Astrocyte (in vitro differentiated cells and primary cell): ENCODE measurements at regions not wholly inside any gene's neighbourhood (a gene's known extent, or its start where the extent isn't known, plus 50 kb on each side); places are given as distances from the start of the nearest gene placed in this dataset.

ENCODE experiments used
- DNase-seq: peaks from one replicate; pipeline ENCODE4 v3.0.0-alpha.2; 2010; ENCODE audit warnings: low read depth
- FAIRE-seq: peaks from 2 replicates; lab custom pipeline; 2011; peaks lifted over from hg19 to GRCh38; lab: Jason Lieb, UNC
- H2AFZ ChIP-seq: 2 replicates; pipeline ENCODE4 v1.6.0; 2012; ENCODE audit warnings: low read depth, low read length, inconsistent platforms
- H3K27ac ChIP-seq: 2 replicates; pipeline ENCODE4 v1.5.1; 2011; ENCODE audit warnings: low read depth, low read length, inconsistent platforms
- H3K27me3 ChIP-seq: 2 replicates; pipeline ENCODE4 v1.6.0; 2011; ENCODE audit warnings: low read length, inconsistent platforms; ENCODE audit not compliant: insufficient read depth
- H3K36me3 ChIP-seq: 2 replicates; pipeline ENCODE4 v1.5.1; 2011; ENCODE audit warnings: low read length, inconsistent platforms; ENCODE audit not compliant: insufficient read depth
- H3K4me1 ChIP-seq: 2 replicates; pipeline ENCODE4 v1.5.1; 2011; ENCODE audit warnings: low read length, inconsistent platforms; ENCODE audit not compliant: insufficient read depth
- H3K4me2 ChIP-seq: 2 replicates; pipeline ENCODE4 v1.6.0; 2012; ENCODE audit warnings: low read length, inconsistent platforms
- H3K4me3 ChIP-seq: 2 replicates; pipeline ENCODE4 v1.5.1; 2011; ENCODE audit warnings: low read depth, mild to moderate bottlenecking, low read length, inconsistent platforms; ENCODE audit not compliant: insufficient read depth
- H3K79me2 ChIP-seq: 2 replicates; pipeline ENCODE4 v1.6.0; 2012; ENCODE audit warnings: mild to moderate bottlenecking, low read length, inconsistent platforms; ENCODE audit not compliant: insufficient read depth
- H3K9ac ChIP-seq: 2 replicates; pipeline ENCODE4 v1.6.0; 2012; ENCODE audit warnings: mild to moderate bottlenecking, low read length, inconsistent platforms
- H3K9me3 ChIP-seq: 2 replicates; pipeline ENCODE4 v1.5.1; 2012; ENCODE audit warnings: low read depth, mild to moderate bottlenecking, low read length, inconsistent platforms; ENCODE audit not compliant: insufficient read depth
- H4K20me1 ChIP-seq: 2 replicates; pipeline ENCODE4 v1.6.0; 2012; ENCODE audit warnings: low read length, inconsistent platforms; ENCODE audit not compliant: insufficient read depth
- H3K27ac Mint-ChIP-seq: one replicate; pipeline ENCODE4 v1.8.0; 2021; ENCODE audit warnings: mild to moderate bottlenecking, mixed read lengths; ENCODE audit not compliant: unreplicated experiment
- H3K27me3 Mint-ChIP-seq: one replicate; pipeline ENCODE4 v1.8.0; 2021; ENCODE audit warnings: low read depth, mixed read lengths; ENCODE audit not compliant: unreplicated experiment
- H3K36me3 Mint-ChIP-seq: one replicate; pipeline ENCODE4 v1.8.0; 2021; ENCODE audit warnings: low read depth, mixed read lengths; ENCODE audit not compliant: unreplicated experiment
- H3K4me1 Mint-ChIP-seq: one replicate; pipeline ENCODE4 v1.8.0; 2021; ENCODE audit warnings: low read depth, mixed read lengths; ENCODE audit not compliant: unreplicated experiment
- H3K4me3 Mint-ChIP-seq: one replicate; pipeline ENCODE4 v1.8.0; 2021; ENCODE audit warnings: mild to moderate bottlenecking, moderate library complexity, mixed read lengths; ENCODE audit not compliant: unreplicated experiment
- H3K9me3 Mint-ChIP-seq: one replicate; pipeline ENCODE4 v1.8.0; 2021; ENCODE audit warnings: mild to moderate bottlenecking, mixed read lengths; ENCODE audit not compliant: unreplicated experiment
- CTCF ChIP-seq: IDR thresholded peaks from 2 replicates; pipeline ENCODE4 v1.5.1; 2011; ENCODE audit warnings: low read depth, mild to moderate bottlenecking, inconsistent platforms, low read length, moderate library complexity; ENCODE audit not compliant: insufficient read depth
- EZH2 ChIP-seq: IDR thresholded peaks from 2 replicates; pipeline ENCODE4 v1.6.1; 2012; ENCODE audit warnings: mild to moderate bottlenecking, low read length, inconsistent platforms; ENCODE audit not compliant: insufficient read depth

- no peaks in the 10 kb centered on the region for H3K9me3 ChIP-seq
- Mint-ChIP-seq H3K4me3 (no peak overlapping the region), H3K4me1 (no peaks in the 10 kb centered on the region), H3K36me3 (no peaks in the 10 kb centered on the region), H3K27me3 (no peaks in the 10 kb centered on the region), H3K27ac (no peak overlapping the region), H3K9me3 (peaks cover 2% of the 10 kb centered on the region)
- no peaks in the 10 kb centered on the region for H3K27me3 ChIP-seq
- no peaks in the 10 kb centered on the region for H4K20me1 ChIP-seq
- no peaks in the 10 kb centered on the region for H3K79me2 ChIP-seq
- H3K36me3 ChIP-seq = no peaks in the 10 kb centered on the region
- DNase-seq (no peak), FAIRE-seq (no peak)
- no peak overlapping the region for H3K9ac ChIP-seq
- no peaks in the 10 kb centered on the region for H3K4me1 ChIP-seq
- TF ChIP-seq CTCF (no peak), EZH2 (no peak)
- H3K27ac ChIP-seq = no peak overlapping the region
- H3K4me2 ChIP-seq = no peak overlapping the region
- no peak overlapping the region for H2AFZ ChIP-seq
- H3K4me3 ChIP-seq = no peak overlapping the region
These were observed 377.6 kb downstream of the RND3 start for GRCh38 chr2:150109912-150110311.

DNA sequence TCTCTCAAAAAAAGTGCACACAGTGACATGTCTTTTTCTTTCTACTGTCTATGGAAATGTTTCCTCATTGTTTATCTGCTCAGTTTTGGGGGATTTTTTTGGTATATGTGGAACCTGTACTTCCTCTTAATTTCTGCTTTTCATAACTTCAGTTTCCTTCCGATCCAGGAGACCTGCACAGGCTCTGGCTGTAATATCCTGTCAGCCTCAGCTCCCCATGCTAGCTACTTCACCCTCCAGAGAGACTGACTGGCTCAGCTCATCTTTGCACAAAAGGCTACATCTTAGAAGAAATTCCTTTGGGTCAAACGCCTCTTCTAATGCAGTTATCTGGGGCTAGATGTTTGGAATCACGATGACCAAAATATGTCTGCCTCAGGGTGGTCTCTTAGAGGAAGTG, 378.4 kb downstream of the RND3 start:
- H3K27me3 ChIP-seq = no peaks in the 10 kb centered on the region
- Mint-ChIP-seq H3K27ac (no peak overlapping the region), H3K27me3 (no peaks in the 10 kb centered on the region), H3K4me1 (no peaks in the 10 kb centered on the region), H3K9me3 (peaks cover 2% of the 10 kb centered on the region), H3K36me3 (no peaks in the 10 kb centered on the region), H3K4me3 (no peak overlapping the region)
- H3K9me3 ChIP-seq = no peaks in the 10 kb centered on the region
- no peaks in the 10 kb centered on the region for H3K4me1 ChIP-seq
- no peak overlapping the region for H3K27ac ChIP-seq
- H4K20me1 ChIP-seq = no peaks in the 10 kb centered on the region
- TF ChIP-seq CTCF = no peak
- TF ChIP-seq EZH2 = no peak
- H3K4me3 ChIP-seq = no peak overlapping the region
- no peak for DNase-seq
- H3K4me2 ChIP-seq = no peak overlapping the region
- H3K79me2 ChIP-seq = no peaks in the 10 kb centered on the region
- no peak overlapping the region for H3K9ac ChIP-seq
- H3K36me3 ChIP-seq = no peaks in the 10 kb centered on the region
- FAIRE-seq = no peak
- H2AFZ ChIP-seq = no peak overlapping the region

GRCh38 chr2:150107816-150108215, 379.7 kb downstream of the RND3 start:
- no peak overlapping the region for H3K4me2 ChIP-seq
- no peak overlapping the region for H3K4me3 ChIP-seq
- Mint-ChIP-seq H3K27ac (no peak overlapping the region), H3K27me3 (no peaks in the 10 kb centered on the region), H3K4me3 (no peak overlapping the region), H3K36me3 (no peaks in the 10 kb centered on the region), H3K9me3 (peaks cover 2% of the 10 kb centered on the region), H3K4me1 (no peaks in the 10 kb centered on the region)
- H3K9me3 ChIP-seq = no peaks in the 10 kb centered on the region
- H3K9ac ChIP-seq = no peak overlapping the region
- no peaks in the 10 kb centered on the region for H3K4me1 ChIP-seq
- no peak overlapping the region for H2AFZ ChIP-seq
- FAIRE-seq = no peak
- no peak for TF ChIP-seq CTCF
- TF ChIP-seq EZH2 = no peak
- DNase-seq = no peak
- no peaks in the 10 kb centered on the region for H3K36me3 ChIP-seq
- no peak overlapping the region for H3K27ac ChIP-seq
- no peaks in the 10 kb centered on the region for H3K27me3 ChIP-seq
- H3K79me2 ChIP-seq = no peaks in the 10 kb centered on the region
- no peaks in the 10 kb centered on the region for H4K20me1 ChIP-seq
